Suprapubic skin (tissue), 4 donors: ENCODE measurements at regions not wholly inside any gene's neighbourhood (a gene's known extent, or its start where the extent isn't known, plus 50 kb on each side); places are given as distances from the start of the nearest gene placed in this dataset.

Source experiments
- EP300 ChIP-seq: sonication (generic); formaldehyde crosslinking; IDR thresholded peaks from one replicate; pipeline ENCODE4 v1.6.1; 2017; ENCODE audit warnings: antibody characterized with exemption
- POLR2A ChIP-seq, 2 donors: fragments of 450-650 bp; IDR thresholded peaks; one replicate each; pipeline ENCODE4 v1.6.1; 2017; ENCODE audit warnings: antibody characterized with exemption in 2 of 2, mild to moderate bottlenecking in 2 of 2, moderate library complexity in 2 of 2
- POLR2AphosphoS5 ChIP-seq, 3 donors: sonication (generic); formaldehyde crosslinking; IDR thresholded peaks; one replicate each; pipeline ENCODE4 v1.6.1; 2017; ENCODE audit warnings: antibody characterized with exemption in 3 of 3
- TF ChIP-seq, protein P1 (sequence below), 2 donors: fragments of 200-600 bp in 1 of 2; fragments of 450-650 bp in 1 of 2; sonication (generic) in 1 of 2; IDR thresholded peaks; one replicate each; pipeline ENCODE4 v1.5.1; 2016 to 2019; ENCODE audit warnings: antibody characterized with exemption in 2 of 2, mild to moderate bottlenecking in 1 of 2, moderate library complexity in 1 of 2

- TF ChIP-seq POLR2A (IDR thresholded peaks at IDR 0.05), result no peak
- TF ChIP-seq EP300, result no peak
- TF ChIP-seq, protein P1, sequence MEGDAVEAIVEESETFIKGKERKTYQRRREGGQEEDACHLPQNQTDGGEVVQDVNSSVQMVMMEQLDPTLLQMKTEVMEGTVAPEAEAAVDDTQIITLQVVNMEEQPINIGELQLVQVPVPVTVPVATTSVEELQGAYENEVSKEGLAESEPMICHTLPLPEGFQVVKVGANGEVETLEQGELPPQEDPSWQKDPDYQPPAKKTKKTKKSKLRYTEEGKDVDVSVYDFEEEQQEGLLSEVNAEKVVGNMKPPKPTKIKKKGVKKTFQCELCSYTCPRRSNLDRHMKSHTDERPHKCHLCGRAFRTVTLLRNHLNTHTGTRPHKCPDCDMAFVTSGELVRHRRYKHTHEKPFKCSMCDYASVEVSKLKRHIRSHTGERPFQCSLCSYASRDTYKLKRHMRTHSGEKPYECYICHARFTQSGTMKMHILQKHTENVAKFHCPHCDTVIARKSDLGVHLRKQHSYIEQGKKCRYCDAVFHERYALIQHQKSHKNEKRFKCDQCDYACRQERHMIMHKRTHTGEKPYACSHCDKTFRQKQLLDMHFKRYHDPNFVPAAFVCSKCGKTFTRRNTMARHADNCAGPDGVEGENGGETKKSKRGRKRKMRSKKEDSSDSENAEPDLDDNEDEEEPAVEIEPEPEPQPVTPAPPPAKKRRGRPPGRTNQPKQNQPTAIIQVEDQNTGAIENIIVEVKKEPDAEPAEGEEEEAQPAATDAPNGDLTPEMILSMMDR (IDR thresholded peaks at IDR 0.05), result no peak
- no peak for TF ChIP-seq POLR2AphosphoS5 (IDR thresholded peaks at IDR 0.05)
These were observed 484.0 kb downstream of the OLFM4 start for GRCh38 chr13:53512635-53513034.
